A673 (cell line): ENCODE measurements at regions not wholly inside any gene's neighbourhood (a gene's known extent, or its start where the extent isn't known, plus 50 kb on each side); places are given as distances from the start of the nearest gene placed in this dataset.

ENCODE experiments used
- CTCF ChIP-seq: fragments of 300-800, 200-600 bp; sonication (generic); conservative IDR thresholded peaks from 2 replicates; pipeline ENCODE4 v1.5.1; 2017; ENCODE audit warnings: low read depth, mild to moderate bottlenecking, antibody characterized with exemption, low read length, moderate library complexity, mixed read lengths
- EZH2 ChIP-seq: fragments of 200-600 bp; sonication (generic); IDR thresholded peaks from 2 replicates; pipeline ENCODE4 v1.6.1; 2017; ENCODE audit warnings: borderline replicate concordance, low read depth, mild to moderate bottlenecking, mixed read lengths, antibody characterized with exemption, low read length; ENCODE audit not compliant: poor library complexity, severe bottlenecking

GRCh38 chr2:122471753-122472152, 716.3 kb downstream of the TSN start:
- TF ChIP-seq CTCF: no peak
- TF ChIP-seq EZH2: no peak
